ENCODE measurements at regions not wholly inside any gene's neighbourhood (a gene's known extent, or its start where the extent isn't known, plus 50 kb on each side); places are given as distances from the start of the nearest gene placed in this dataset.

DNA sequence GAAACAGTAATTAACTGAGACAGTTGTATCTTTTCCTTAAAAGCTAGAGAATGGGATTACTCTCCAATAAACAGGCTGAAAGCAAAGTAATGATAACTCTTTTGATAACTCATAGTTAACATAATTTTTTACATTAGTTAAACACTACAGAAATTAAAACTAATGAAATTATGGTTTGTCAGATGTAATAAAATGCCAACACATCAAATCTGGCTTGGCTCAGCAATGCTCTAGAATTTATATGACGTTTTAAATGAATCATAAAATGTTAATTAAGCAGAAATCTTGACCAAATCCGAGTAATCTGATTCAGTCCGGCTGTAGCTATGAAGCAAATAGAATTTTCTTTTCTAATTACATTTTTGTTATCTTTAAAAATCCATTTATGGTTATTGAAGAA lies 244.2 kb upstream of the NR3C2 start:
- no peak for FAIRE-seq

More for the DNA sequence above, 244.2 kb upstream of the NR3C2 start:
- H2BK20ac ChIP-seq (ENCODE audit: low read length) = no peak overlapping the region
- H2BK120ac ChIP-seq (replicated peaks; ENCODE audit: low read depth, low read length) = no peak overlapping the region
- H4K5ac ChIP-seq (ENCODE audit: insufficient read length, low read depth, low read length) = no peak overlapping the region
- ChIA-PET CTCF (ENCODE audit: partially characterized antibody) (no interaction called here), POLR2A (ENCODE audit: partially characterized antibody) (no interaction called here)
- no peak overlapping the region for H3K9ac ChIP-seq (replicated peaks in 1 of 4; ENCODE audit: extremely low read depth in 1 of 4, low read depth in 3 of 4, low read length in 3 of 4)
- H2AFZ ChIP-seq (ENCODE audit: low read length) = no peak overlapping the region
- no peak overlapping the region for H4K8ac ChIP-seq (ENCODE audit: extremely low read depth, insufficient read depth, low read length)
- no peaks in the 10 kb centered on the region for H3K36me3 ChIP-seq (ENCODE audit: control insufficient read depth in 2 of 4, insufficient read depth in 4 of 4, low read length in 3 of 4)
- no peak overlapping the region for H3K4ac ChIP-seq (replicated peaks; ENCODE audit: insufficient read length, low read depth, low read length)
- no peak overlapping the region for H2BK12ac ChIP-seq (ENCODE audit: low read depth, low read length)
- H3K23me2 ChIP-seq (ENCODE audit: low read depth, low read length) = no peaks in the 10 kb centered on the region
- H3K56ac ChIP-seq (replicated peaks; ENCODE audit: insufficient read length, low read depth, low read length) = no peak overlapping the region
- H3K27me3 ChIP-seq (replicated peaks in 1 of 4; ENCODE audit: control insufficient read depth in 3 of 4, extremely low read depth in 1 of 4, insufficient read depth in 3 of 4, low read length in 3 of 4) = no peaks in the 10 kb centered on the region
- H2BK15ac ChIP-seq (ENCODE audit: low read length) = no peak overlapping the region
- no peaks in the 10 kb centered on the region for H3K79me1 ChIP-seq (ENCODE audit: low read depth, low read length)
- no peak overlapping the region for H3K27ac ChIP-seq (ENCODE audit: low read depth, low read length)
- no peak overlapping the region for H3K23ac ChIP-seq (ENCODE audit: insufficient read length)
- H4K20me1 ChIP-seq (replicated peaks in 1 of 2; ENCODE audit: control insufficient read depth in 1 of 2, insufficient read depth in 2 of 2, low read length in 2 of 2) = no peaks in the 10 kb centered on the region
- no peak for DNase-seq (ENCODE audit: low read depth in 1 of 2, low spot score in 2 of 2)
- no peak overlapping the region for H2BK5ac ChIP-seq (ENCODE audit: low read depth, low read length)
- H3K14ac ChIP-seq (ENCODE audit: insufficient read length) = no peak overlapping the region
- no peaks in the 10 kb centered on the region for H3K9me3 ChIP-seq (ENCODE audit: insufficient read depth in 2 of 2, low read depth in 1 of 2, low read length in 1 of 2)
- H3K4me1 ChIP-seq (replicated peaks in 1 of 4; ENCODE audit: control insufficient read depth in 3 of 4, insufficient read depth in 4 of 4, low read length in 3 of 4) = no peaks in the 10 kb centered on the region
- no peaks in the 10 kb centered on the region for H3K79me2 ChIP-seq (ENCODE audit: control insufficient read depth in 1 of 2, insufficient read depth in 2 of 2, low read length in 2 of 2)
- TF ChIP-seq ASH2L (IDR thresholded peaks at IDR 0.05; ENCODE audit: low read length) = no peak
- no peak for TF ChIP-seq KDM5A (IDR thresholded peaks at IDR 0.05; ENCODE audit: low read length)
- TF ChIP-seq TCF12 (IDR thresholded peaks at IDR 0.05; ENCODE audit: low read depth, low read length) = no peak
- TF ChIP-seq BACH1 (IDR thresholded peaks at IDR 0.05; ENCODE audit: low read length) = no peak
- TF ChIP-seq ZNF274 (IDR thresholded peaks at IDR 0.05; ENCODE audit: borderline replicate concordance, extremely low read depth, low read length) = no peak
- TF ChIP-seq SP2 (IDR thresholded peaks at IDR 0.05; ENCODE audit: low read length) = no peak
- no peak for TF ChIP-seq CHD1 (IDR thresholded peaks at IDR 0.05; ENCODE audit: low read depth, low read length)
- TF ChIP-seq CBX5 (IDR thresholded peaks at IDR 0.05; ENCODE audit: low read depth, low read length) = no peak
- TF ChIP-seq TBP (IDR thresholded peaks at IDR 0.05; ENCODE audit: low read depth, low read length) = no peak
- TF ChIP-seq CBX8 (IDR thresholded peaks at IDR 0.05; ENCODE audit: borderline replicate concordance, low read depth, low read length) = no peak
- H3K4me3 ChIP-seq (ENCODE audit: extremely low read depth in 1 of 4, insufficient read depth in 2 of 4, low read depth in 3 of 4, low read length in 4 of 4) = no peak overlapping the region
- no peak overlapping the region for H4K91ac ChIP-seq (replicated peaks; ENCODE audit: insufficient read length, low read length)
- H3K18ac ChIP-seq (ENCODE audit: extremely low read depth, low read length) = no peak overlapping the region
- WGBS, 2 experiments (ENCODE audit: extremely low coverage in 1 of 2, insufficient coverage in 1 of 2, insufficient read length in 1 of 2, insufficient replicate concordance in 2 of 2, low coverage in 1 of 2, low lambda C conversion rate in 2 of 2, missing lambda C conversion rate in 1 of 2) = 89% methylated on average over 3 of the region's 3 CpGs; no CpG with 5 or more reads in 1 of the 2 experiments
- H3K4me2 ChIP-seq (ENCODE audit: insufficient read depth in 1 of 2, low read depth in 2 of 2, low read length in 2 of 2) = no peak overlapping the region
- H2AK5ac ChIP-seq (ENCODE audit: low read depth, low read length) = no peak overlapping the region

All from H1 (cell line).